HG02938 (cell line): ENCODE measurements at regions not wholly inside any gene's neighbourhood (a gene's known extent, or its start where the extent isn't known, plus 50 kb on each side); places are given as distances from the start of the nearest gene placed in this dataset.
"Not testable (repeated sequence)": the region's sequence is repeated elsewhere in the genome, so short reads cannot be mapped to it uniquely, and the experiment has no call there.

Experiments
- ATAC-seq: cut with Tn5 transposase; IDR thresholded peaks from one replicate; pipeline ENCODE4 v1.9.1; 2021; ENCODE audit warnings: mild to moderate bottlenecking, moderate library complexity; ENCODE audit not compliant: unreplicated experiment

DNA sequence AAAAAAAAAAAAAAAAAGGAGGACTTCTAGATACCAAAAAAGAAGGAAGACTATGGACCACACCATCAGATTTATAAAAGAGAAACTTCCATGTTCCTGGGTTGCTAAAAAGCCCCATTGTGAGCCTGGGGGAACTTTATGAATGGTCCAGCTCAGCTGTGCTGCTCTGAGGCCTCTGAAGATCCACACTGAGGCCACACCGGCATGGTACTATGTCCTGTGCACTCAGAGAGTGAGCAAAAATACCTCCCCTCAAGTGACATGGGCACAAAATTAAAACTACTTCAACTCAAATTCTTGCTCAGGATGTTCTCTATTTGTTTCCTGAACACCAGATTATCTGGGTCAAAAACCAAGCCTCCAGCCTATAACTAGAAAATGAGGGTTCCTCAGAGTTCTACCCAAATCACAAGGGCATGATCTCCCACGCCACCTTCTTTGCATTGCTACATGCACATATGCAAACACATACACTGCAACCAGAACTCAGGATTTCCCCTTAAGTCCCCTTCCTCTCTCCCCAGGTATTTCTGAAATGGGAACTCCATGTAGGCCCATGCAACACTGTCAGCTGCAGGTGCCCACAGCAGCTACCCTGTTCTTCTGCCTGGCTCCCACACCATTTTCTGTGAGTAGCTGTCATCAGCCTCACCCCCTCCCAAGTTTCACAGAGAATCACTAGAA lies 94.4 kb downstream of the SH3GLB1 start:
- peak; percentile 51 for ATAC-seq

GRCh38 chr1:86803641-86804040 lies 99.3 kb downstream of the SH3GLB1 start:
- ATAC-seq = not testable (repeated sequence)

DNA sequence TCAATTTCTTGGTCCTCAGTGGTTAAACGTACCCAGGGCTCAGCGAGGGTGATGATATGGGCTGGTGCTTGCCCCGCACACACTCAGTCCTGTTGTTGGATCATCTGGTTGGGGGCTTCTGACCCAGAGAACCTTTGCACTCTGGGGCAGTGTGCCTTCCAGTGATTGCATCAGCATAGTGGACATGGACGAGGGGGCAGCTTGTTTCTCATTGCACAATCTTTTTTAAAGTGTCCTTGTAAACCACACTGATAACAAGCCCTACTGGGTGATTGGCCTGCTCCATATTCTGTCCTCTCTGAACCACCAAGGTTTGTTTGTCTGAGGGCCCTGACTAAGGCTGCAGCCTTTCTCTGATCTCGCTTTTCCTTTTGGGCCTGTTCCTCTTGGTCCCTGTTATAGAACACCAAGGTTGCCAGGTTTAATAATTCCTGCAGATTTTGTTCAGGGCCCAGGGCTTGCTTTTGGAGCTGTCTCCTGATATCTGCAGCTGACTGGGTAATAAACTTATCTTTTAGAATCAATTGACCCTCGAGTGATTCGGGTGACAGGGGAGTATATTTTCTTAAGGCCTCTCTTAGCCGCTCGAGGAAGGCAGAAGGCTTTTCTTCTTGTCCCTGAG lies 101.6 kb downstream of the SH3GLB1 start:
- not testable (repeated sequence) for ATAC-seq

- ATAC-seq = no peak
These were observed 102.6 kb downstream of the SELENOF start for GRCh38 chr1:86811142-86811924.

DNA sequence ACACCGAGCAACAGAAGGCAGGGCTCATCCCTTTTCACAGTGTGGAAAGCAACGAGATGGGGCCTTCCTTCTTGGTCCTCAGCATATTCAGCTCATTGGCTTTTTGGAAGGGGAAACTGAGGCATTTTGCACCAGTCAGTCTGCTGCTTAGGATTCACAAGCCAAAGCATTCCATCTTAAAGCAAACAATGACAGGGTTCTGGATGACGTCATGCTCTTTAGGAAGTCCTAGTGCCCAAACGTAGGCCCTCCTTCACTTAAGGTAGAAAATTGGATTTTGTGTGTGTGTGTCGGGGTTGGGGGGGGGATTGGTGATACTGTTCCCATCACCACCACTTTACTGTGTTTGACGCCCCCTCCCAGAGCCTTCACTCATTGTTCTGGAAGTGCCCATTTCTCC lies 101.6 kb downstream of the SELENOF start:
- no peak for ATAC-seq
